ENCODE measurements at regions not wholly inside any gene's neighbourhood (a gene's known extent, or its start where the extent isn't known, plus 50 kb on each side); places are given as distances from the start of the nearest gene placed in this dataset.

DNA sequence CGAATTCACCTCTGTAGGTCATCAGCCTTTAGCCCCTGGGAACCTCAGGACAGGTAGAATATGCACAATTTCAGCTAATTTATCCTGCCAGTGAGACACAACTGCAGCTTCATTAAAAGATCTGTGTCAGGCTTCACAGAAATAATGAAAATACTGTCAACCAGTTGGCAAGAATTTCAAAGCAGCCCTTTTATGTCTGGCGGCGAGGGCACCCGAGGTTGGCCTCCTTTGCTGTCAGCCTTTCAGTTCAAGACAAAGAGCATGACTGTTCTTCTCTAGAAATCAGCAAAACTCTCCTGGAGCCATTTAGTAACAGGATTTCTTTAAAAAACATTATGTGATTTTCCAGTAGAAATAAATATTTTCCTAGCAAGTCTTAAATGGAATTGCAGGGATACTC, 75.9 kb downstream of the BBS10 start:
- H3K36me3 ChIP-seq (ENCODE audit: control insufficient read depth in 1 of 2, insufficient read depth in 2 of 2, low read length in 2 of 2), result no peaks in the 10 kb centered on the region
- no peaks in the 10 kb centered on the region for H3K4me1 ChIP-seq (ENCODE audit: control insufficient read depth in 1 of 2, insufficient read depth in 2 of 2, low read length in 2 of 2)
- no peaks in the 10 kb centered on the region for H3K27me3 ChIP-seq (ENCODE audit: low read depth, low read length)
- H3K27ac ChIP-seq (ENCODE audit: low read length), result no peak overlapping the region
- no peaks in the 10 kb centered on the region for H3K9me3 ChIP-seq (ENCODE audit: control insufficient read depth in 1 of 2, low read length in 2 of 2)
- H3K4me3 ChIP-seq (ENCODE audit: low read depth in 1 of 2, low read length in 2 of 2), result no peak overlapping the region

DNA sequence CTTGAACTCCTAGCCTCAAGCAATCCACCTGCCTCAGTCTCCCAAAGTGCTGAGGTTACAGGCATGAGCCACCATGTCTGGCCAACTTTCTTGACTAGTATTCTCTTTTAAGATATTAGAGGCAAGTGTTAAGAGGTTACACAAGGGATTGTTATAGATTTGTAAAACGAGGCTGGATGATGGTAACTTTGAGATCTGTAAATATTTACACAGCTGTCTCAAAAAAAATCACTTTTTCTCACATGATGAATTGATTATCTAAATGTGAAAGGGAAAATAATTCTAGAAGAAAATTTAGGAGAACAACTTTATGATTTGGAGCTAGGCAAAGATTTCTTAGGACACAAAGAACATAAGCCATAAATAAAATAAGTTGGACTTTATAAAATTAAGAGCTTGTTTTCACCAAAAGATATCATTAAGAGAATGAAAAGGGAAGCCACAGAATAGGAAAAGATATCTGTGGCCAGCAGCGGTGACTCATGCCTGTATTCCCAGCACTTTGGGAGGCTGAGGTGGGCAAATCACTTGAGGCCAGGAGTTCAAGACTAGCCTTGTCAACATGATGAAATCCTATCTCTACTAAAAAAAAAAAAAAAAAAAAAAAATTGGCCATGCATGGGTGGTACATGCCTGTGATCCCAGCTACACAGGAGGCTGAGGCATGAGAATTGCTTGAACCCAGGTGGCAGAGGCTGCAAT, 77.4 kb downstream of the BBS10 start:
- Histone ChIP-seq H3K36me3 (ENCODE audit: control insufficient read depth in 1 of 2, insufficient read depth in 2 of 2, low read length in 2 of 2) (no peaks in the 10 kb centered on the region), H3K4me3 (ENCODE audit: low read depth in 1 of 2, low read length in 2 of 2) (no peak overlapping the region), H3K4me1 (ENCODE audit: control insufficient read depth in 1 of 2, insufficient read depth in 2 of 2, low read length in 2 of 2) (no peaks in the 10 kb centered on the region), H3K9me3 (ENCODE audit: control insufficient read depth in 1 of 2, low read length in 2 of 2) (no peaks in the 10 kb centered on the region), H3K27me3 (ENCODE audit: low read depth, low read length) (no peaks in the 10 kb centered on the region), H3K27ac (ENCODE audit: low read length) (no peak overlapping the region)

DNA sequence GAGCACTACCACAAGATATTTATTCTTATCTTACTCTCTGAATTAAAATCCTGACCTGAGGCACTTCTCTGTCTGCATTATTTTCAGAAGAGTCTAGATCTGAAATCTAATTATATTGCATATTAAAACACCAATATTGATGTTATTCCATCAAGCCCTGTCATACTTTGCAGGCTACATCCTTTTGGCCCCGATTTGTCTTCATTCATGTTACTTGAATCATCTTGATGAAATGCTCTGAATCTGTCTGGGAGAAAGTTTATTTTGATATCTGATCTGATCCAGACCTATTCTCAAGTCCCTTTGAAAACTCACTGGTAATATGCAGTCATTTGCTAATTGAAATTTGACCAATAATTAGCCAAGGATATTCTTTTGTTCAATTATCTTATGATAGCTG, 79.9 kb downstream of the BBS10 start:
- Histone ChIP-seq H3K27ac (ENCODE audit: low read length) (no peak overlapping the region), H3K4me3 (ENCODE audit: low read depth in 1 of 2, low read length in 2 of 2) (no peak overlapping the region), H3K9me3 (ENCODE audit: control insufficient read depth in 1 of 2, low read length in 2 of 2) (no peaks in the 10 kb centered on the region), H3K27me3 (ENCODE audit: low read depth, low read length) (no peaks in the 10 kb centered on the region), H3K4me1 (ENCODE audit: control insufficient read depth in 1 of 2, insufficient read depth in 2 of 2, low read length in 2 of 2) (no peaks in the 10 kb centered on the region), H3K36me3 (ENCODE audit: control insufficient read depth in 1 of 2, insufficient read depth in 2 of 2, low read length in 2 of 2) (no peaks in the 10 kb centered on the region)

DNA sequence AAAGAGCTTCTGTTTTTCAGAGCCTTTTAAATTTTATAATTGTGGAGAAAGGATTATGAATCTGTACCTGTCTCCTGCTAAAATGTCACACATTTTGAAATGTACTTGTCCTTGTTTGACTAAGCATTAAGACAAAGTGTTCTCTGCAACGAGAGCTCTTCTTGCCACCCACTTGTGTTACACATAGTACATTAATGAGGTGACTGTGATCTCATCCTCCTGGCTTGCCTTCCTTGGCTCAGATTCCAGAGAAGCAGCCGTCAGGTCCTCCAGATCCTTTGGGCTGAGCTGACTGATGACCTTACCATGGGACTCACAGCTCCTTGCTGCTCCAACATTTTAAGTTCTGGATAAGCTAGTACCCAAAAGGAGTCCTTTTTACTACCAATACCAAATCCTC, 81.4 kb downstream of the BBS10 start:
- no peak overlapping the region for H3K4me3 ChIP-seq (ENCODE audit: low read depth in 1 of 2, low read length in 2 of 2)
- H3K27ac ChIP-seq (ENCODE audit: low read length), result no peak overlapping the region
- H3K36me3 ChIP-seq (ENCODE audit: control insufficient read depth in 1 of 2, insufficient read depth in 2 of 2, low read length in 2 of 2), result no peaks in the 10 kb centered on the region
- H3K27me3 ChIP-seq (ENCODE audit: low read depth, low read length), result no peaks in the 10 kb centered on the region
- peaks cover 0 to 4% of the 10 kb centered on the region in 2 donors for H3K9me3 ChIP-seq (ENCODE audit: control insufficient read depth in 1 of 2, low read length in 2 of 2)
- no peaks in the 10 kb centered on the region for H3K4me1 ChIP-seq (ENCODE audit: control insufficient read depth in 1 of 2, insufficient read depth in 2 of 2, low read length in 2 of 2)

DNA sequence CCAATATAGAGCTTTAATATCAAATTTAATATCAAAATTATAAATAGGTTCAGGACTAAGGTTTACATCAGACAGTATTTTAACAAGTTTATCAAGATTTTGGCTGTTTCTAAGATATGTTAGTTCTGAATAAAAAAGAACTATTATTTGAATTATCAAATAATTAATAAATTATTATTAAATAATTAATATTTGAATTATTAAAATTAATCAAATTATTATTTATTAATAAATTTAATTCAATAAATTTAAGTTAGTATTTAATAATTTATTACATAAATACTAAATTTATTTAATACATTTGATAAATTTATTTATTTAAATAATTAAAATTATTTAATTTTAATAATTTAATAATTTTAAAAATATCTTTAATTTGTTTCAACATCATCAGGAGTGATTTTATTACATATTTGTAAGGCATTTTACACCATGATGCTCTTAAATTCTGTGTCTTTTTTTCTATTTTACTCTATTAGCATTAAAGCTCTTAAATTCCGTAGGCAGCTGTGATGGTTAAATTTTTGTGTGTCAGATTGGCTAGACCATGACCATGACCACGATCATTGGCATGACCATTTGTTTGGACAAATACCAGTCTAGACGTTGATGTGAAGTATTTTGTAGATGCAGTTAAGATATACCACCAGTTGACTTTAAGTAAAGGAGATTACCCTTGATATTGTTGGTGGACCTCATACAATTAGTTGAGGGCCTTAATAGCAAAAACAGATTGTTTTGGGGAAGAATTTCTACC, 82.6 kb downstream of the BBS10 start:
- H3K36me3 ChIP-seq (ENCODE audit: control insufficient read depth in 1 of 2, insufficient read depth in 2 of 2, low read length in 2 of 2), result no peaks in the 10 kb centered on the region
- H3K4me3 ChIP-seq (ENCODE audit: low read depth in 1 of 2, low read length in 2 of 2), result no peak overlapping the region
- no peaks in the 10 kb centered on the region for H3K27me3 ChIP-seq (ENCODE audit: low read depth, low read length)
- no peak overlapping the region for H3K27ac ChIP-seq (ENCODE audit: low read length)
- H3K4me1 ChIP-seq (ENCODE audit: control insufficient read depth in 1 of 2, insufficient read depth in 2 of 2, low read length in 2 of 2), result no peaks in the 10 kb centered on the region
- H3K9me3 ChIP-seq (ENCODE audit: control insufficient read depth in 1 of 2, low read length in 2 of 2), result peaks cover 0 to 4% of the 10 kb centered on the region in 2 donors

DNA sequence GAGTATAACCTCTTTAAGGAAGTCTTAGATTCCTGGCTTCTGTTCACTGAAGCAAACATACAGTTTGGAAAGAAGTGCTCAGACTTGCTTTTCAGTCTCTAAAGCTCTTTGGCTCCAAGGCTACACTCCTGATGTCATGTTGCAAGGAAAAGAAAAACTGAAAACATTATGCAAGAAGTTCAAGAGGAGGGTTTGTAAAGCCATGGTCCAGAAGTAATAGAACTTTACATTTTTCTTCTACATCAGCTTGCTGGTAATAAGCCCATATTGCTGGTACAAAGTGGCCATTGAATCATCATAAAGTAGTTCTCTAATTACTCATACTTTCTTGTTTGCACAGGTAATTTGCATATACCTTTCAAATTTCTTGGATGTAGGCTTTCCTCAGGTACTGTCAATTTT, 83.6 kb downstream of the BBS10 start:
- Histone ChIP-seq H3K27ac (ENCODE audit: low read length) (no peak overlapping the region), H3K9me3 (ENCODE audit: control insufficient read depth in 1 of 2, low read length in 2 of 2) (peaks cover 0 to 4% of the 10 kb centered on the region in 2 donors), H3K4me3 (ENCODE audit: low read depth in 1 of 2, low read length in 2 of 2) (no peak overlapping the region)

DNA sequence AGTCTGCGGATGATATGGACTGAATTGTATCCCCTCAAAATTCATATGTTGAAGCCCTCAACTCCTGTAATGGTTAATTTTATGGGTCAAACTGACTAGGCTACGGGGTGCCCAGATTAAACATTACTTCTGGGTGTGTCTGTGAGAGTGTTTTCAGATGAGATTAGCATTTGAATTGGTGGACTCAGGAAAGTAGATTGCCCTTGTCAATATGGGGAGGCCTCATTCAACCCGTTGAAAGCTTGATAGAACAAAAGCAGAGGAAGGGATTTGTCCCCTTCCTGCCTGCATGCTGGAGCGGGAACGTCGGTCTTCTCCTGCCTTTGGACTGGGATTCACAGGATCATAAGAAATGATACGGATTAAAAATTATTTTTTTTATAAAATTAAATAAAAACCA, 84.5 kb downstream of the BBS10 start:
- peaks cover 0 to 4% of the 10 kb centered on the region in 2 donors for H3K9me3 ChIP-seq (ENCODE audit: control insufficient read depth in 1 of 2, low read length in 2 of 2)
- H3K36me3 ChIP-seq (ENCODE audit: control insufficient read depth in 1 of 2, insufficient read depth in 2 of 2, low read length in 2 of 2), result no peaks in the 10 kb centered on the region
- no peak overlapping the region for H3K27ac ChIP-seq (ENCODE audit: low read length)
- H3K4me1 ChIP-seq (ENCODE audit: control insufficient read depth in 1 of 2, insufficient read depth in 2 of 2, low read length in 2 of 2), result peaks cover 0 to 4% of the 10 kb centered on the region in 2 donors
- no peak overlapping the region for H3K4me3 ChIP-seq (ENCODE audit: low read depth in 1 of 2, low read length in 2 of 2)
- H3K27me3 ChIP-seq (ENCODE audit: low read depth, low read length), result no peaks in the 10 kb centered on the region

More for the DNA sequence above, 83.6 kb downstream of the BBS10 start:
- Histone ChIP-seq H3K27me3 (ENCODE audit: low read depth, low read length) (no peaks in the 10 kb centered on the region), H3K36me3 (ENCODE audit: control insufficient read depth in 1 of 2, insufficient read depth in 2 of 2, low read length in 2 of 2) (no peaks in the 10 kb centered on the region), H3K4me1 (ENCODE audit: control insufficient read depth in 1 of 2, insufficient read depth in 2 of 2, low read length in 2 of 2) (peaks cover 0 to 4% of the 10 kb centered on the region in 2 donors)

DNA sequence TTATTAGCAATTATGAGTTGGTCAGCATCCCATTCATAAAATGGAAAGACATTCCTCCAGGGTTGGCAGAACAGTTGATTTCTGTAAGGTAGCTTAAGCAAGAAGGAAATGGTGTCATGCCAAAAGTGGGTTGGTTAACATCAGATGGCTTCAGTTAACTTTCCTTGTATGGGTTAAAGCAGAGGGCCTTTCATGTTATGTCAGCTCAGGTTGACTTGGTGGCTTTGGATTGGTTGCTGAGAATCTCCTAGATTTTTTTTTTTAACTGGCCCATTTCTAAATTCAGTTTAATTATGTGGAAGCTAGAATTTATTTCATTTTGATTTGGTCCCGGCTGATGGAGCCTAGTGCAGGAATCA, 87.8 kb downstream of the BBS10 start:
- peaks cover 0 to 4% of the 10 kb centered on the region in 2 donors for H3K4me1 ChIP-seq (ENCODE audit: control insufficient read depth in 1 of 2, insufficient read depth in 2 of 2, low read length in 2 of 2)
- no peaks in the 10 kb centered on the region for H3K36me3 ChIP-seq (ENCODE audit: control insufficient read depth in 1 of 2, insufficient read depth in 2 of 2, low read length in 2 of 2)
- H3K9me3 ChIP-seq (ENCODE audit: control insufficient read depth in 1 of 2, low read length in 2 of 2), result peaks cover 0 to 4% of the 10 kb centered on the region in 2 donors
- H3K27ac ChIP-seq (ENCODE audit: low read length), result peak overlapping the region; percentile 41
- no peak overlapping the region for H3K4me3 ChIP-seq (ENCODE audit: low read depth in 1 of 2, low read length in 2 of 2)
- H3K27me3 ChIP-seq (ENCODE audit: low read depth, low read length), result no peaks in the 10 kb centered on the region

DNA sequence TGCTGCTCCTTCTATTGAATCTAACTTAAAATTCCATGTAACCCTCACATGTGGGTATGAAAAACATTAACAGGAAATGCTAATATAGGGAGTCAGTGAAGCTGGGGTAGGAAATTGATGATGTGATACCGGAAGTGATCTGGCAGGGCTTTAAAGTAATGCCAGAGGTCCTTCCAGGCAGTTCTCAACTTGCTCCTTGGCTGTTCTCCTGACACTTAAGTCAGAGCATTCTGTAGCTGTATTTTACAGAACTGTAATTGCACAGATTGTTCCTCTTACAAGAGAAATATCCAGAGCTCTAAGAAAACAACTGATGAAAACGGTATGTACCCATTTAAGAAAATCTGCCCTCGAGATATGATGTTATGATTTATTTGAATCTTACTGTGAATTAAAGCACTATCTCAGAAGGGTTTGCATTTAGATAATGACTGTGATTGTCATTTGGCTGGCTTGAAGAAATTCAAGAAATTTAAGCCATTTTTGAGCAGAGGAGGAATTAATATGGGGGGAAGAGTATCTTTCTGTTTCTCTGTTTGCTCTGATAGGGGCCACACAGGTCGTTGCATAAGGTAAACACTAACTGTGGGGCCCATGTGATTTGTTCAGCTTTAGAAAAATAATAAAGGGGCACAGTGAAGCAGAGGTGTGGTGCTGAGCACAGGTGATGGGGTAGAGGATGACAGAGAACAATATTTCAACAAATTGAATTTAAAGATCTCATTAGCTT, 88.4 kb downstream of the BBS10 start:
- H3K36me3 ChIP-seq (ENCODE audit: control insufficient read depth in 1 of 2, insufficient read depth in 2 of 2, low read length in 2 of 2), result no peaks in the 10 kb centered on the region
- no peaks in the 10 kb centered on the region for H3K27me3 ChIP-seq (ENCODE audit: low read depth, low read length)
- H3K27ac ChIP-seq (ENCODE audit: low read length), result peak overlapping the region; percentile 41
- H3K4me3 ChIP-seq (ENCODE audit: low read depth in 1 of 2, low read length in 2 of 2), result no peak overlapping the region
- H3K9me3 ChIP-seq (ENCODE audit: control insufficient read depth in 1 of 2, low read length in 2 of 2), result peaks cover 0 to 4% of the 10 kb centered on the region in 2 donors
- H3K4me1 ChIP-seq (ENCODE audit: control insufficient read depth in 1 of 2, insufficient read depth in 2 of 2, low read length in 2 of 2), result peaks cover 0 to 4% of the 10 kb centered on the region in 2 donors

DNA sequence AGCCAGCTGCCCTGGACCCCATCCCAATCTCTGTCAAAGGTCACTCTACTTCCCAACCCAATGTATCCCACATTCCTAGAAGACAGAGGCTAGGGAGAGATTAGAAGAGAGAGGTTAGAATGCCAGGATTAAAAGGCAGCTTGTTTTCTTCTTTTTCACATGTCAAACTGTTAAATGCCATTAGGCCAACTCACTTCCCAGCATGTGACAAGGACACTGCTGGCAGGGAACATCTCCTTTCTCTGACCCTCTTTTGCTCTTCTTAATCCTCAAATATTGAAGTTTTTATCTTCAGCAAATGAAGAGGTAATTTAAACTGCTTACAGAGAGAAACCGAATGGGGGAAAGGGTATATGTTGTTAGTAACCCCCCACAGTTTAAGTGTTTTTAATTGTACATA, 89.1 kb downstream of the BBS10 start:
- Histone ChIP-seq H3K4me3 (ENCODE audit: low read depth in 1 of 2, low read length in 2 of 2) (no peak overlapping the region), H3K27ac (ENCODE audit: low read length) (no peak overlapping the region), H3K9me3 (ENCODE audit: control insufficient read depth in 1 of 2, low read length in 2 of 2) (peaks cover 0 to 4% of the 10 kb centered on the region in 2 donors), H3K36me3 (ENCODE audit: control insufficient read depth in 1 of 2, insufficient read depth in 2 of 2, low read length in 2 of 2) (no peaks in the 10 kb centered on the region), H3K27me3 (ENCODE audit: low read depth, low read length) (no peaks in the 10 kb centered on the region), H3K4me1 (ENCODE audit: control insufficient read depth in 1 of 2, insufficient read depth in 2 of 2, low read length in 2 of 2) (peaks cover 0 to 4% of the 10 kb centered on the region in 2 donors)

DNA sequence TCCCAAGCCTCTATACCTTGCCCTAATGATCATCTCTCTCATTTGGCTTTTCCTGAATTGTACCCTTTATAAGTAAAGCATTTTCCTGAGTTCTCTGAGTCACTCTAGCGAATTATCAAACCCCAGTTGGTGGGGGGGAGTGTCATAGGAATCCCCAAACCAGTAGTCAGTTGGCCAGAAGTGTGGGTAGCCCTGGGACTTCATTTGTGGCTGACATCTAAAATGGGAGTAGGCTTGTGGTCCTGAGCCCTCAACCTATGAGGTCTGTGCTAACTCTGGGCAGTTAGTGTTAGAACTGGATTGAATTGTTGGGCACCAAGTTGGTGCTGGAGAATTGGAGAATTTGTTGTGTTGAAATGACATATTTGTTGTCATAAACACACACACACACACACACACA, 91.3 kb downstream of the BBS10 start:
- H3K36me3 ChIP-seq (ENCODE audit: control insufficient read depth in 1 of 2, insufficient read depth in 2 of 2, low read length in 2 of 2), result no peaks in the 10 kb centered on the region
- H3K9me3 ChIP-seq (ENCODE audit: control insufficient read depth in 1 of 2, low read length in 2 of 2), result peaks cover 0 to 2% of the 10 kb centered on the region in 2 donors
- H3K27ac ChIP-seq (ENCODE audit: low read length), result no peak overlapping the region
- H3K27me3 ChIP-seq (ENCODE audit: low read depth, low read length), result no peaks in the 10 kb centered on the region
- no peak overlapping the region for H3K4me3 ChIP-seq (ENCODE audit: low read depth in 1 of 2, low read length in 2 of 2)
- H3K4me1 ChIP-seq (ENCODE audit: control insufficient read depth in 1 of 2, insufficient read depth in 2 of 2, low read length in 2 of 2), result peaks cover 0 to 4% of the 10 kb centered on the region in 2 donors
